RWPE2 (cell line): ENCODE measurements at regions not wholly inside any gene's neighbourhood (a gene's known extent, or its start where the extent isn't known, plus 50 kb on each side); places are given as distances from the start of the nearest gene placed in this dataset.

Source experiments
- ATAC-seq: fragments of 200-7000 bp; cut with Tn5 transposase; 3 replicates; pipeline ENCODE4 v1.9.1; 2021; ENCODE audit warnings: low read depth
- DNase-seq: peaks from one replicate; pipeline ENCODE4 v3.0.0-alpha.2; 2020; ENCODE audit warnings: low spot score
- H3K27ac ChIP-seq: fragments of 450-650 bp; 2 replicates; pipeline ENCODE4 v1.5.1; 2017; ENCODE audit warnings: mild to moderate bottlenecking; ENCODE audit not compliant: poor library complexity, severe bottlenecking
- H3K27me3 ChIP-seq: fragments of 250-450 bp; sonication (Bioruptor Pico); 2 replicates; pipeline ENCODE4 v1.5.1; 2021; ENCODE audit warnings: mild to moderate bottlenecking, moderate library complexity; ENCODE audit not compliant: insufficient read depth, poor library complexity, severe bottlenecking
- H3K36me3 ChIP-seq: fragments of 250-450 bp; sonication (Bioruptor Pico); 2 replicates; pipeline ENCODE4 v1.5.1; 2020; ENCODE audit warnings: low read depth, mild to moderate bottlenecking, moderate library complexity
- H3K4me1 ChIP-seq: fragments of 250-450 bp; sonication (Bioruptor Pico); 2 replicates; pipeline ENCODE4 v1.5.1; 2021; ENCODE audit warnings: mild to moderate bottlenecking, moderate library complexity; ENCODE audit not compliant: insufficient read depth, poor library complexity, severe bottlenecking
- H3K4me3 ChIP-seq: fragments of 250-450 bp; sonication (Bioruptor Pico); 2 replicates; pipeline ENCODE4 v1.5.1; 2021; ENCODE audit warnings: mild to moderate bottlenecking, moderate library complexity; ENCODE audit not compliant: severe bottlenecking
- H3K9me3 ChIP-seq: fragments of 250-450 bp; sonication (Bioruptor Pico); 2 replicates; pipeline ENCODE4 v1.5.1; 2021; ENCODE audit warnings: mild to moderate bottlenecking, moderate library complexity; ENCODE audit not compliant: severe bottlenecking
- TF ChIP-seq, protein P1 (sequence below): fragments of 450-650 bp; IDR thresholded peaks from one replicate; pipeline ENCODE4 v1.5.1; 2017; ENCODE audit warnings: mild to moderate bottlenecking, moderate library complexity; ENCODE audit not compliant: poor library complexity, severe bottlenecking

DNA sequence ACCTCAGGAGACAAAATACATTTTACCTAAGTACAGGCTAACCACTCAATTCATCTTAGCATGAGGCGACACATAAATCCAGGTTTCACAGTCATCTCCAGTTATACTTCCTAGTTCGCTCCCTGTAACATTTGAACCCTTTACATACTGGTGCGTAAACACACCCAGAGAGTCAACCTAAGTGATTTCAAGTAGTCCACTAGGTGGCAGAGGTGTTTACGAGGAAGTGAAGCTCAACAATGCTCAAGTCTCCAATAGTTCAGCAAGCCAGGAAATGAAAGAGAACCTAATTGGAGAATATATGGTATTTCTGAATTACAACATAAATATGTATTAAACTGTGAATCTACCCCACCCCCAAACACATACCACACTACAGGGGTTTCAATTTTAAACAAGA, 76.3 kb upstream of the ABCB5 start:
- no peak for ATAC-seq

DNA sequence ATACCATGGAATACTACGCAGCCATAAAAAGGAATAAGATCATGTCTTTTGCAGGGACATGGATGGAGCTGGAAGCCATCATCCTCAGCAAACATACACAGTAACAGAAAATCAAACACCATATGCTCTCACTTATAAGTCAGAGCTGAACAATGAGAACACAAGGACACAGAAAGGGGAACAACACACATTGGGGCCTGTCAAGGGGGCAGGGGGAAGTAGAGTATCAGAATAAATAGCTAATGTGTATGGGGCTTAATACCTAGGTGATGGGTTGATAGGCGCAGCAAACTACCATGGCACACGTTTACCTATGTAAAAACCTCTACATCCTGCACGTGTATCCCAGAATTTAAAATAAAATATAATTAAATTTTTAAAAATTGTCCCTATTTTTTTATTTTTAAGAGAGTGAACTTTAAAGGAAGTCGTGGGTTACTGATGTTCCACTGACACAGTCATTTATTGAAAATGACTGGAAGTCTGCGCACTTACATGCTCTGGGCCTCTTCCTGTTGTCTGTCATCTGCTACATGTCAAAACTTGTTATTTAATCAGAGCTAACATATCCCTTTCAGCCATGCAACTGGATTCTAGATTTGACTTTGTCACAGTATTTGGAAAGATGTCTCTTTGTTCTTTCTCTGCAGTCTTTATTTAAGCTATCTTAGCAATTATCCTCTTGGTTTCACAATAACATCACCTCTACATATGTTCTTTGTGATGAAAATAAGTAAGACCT, 73.7 kb upstream of the ABCB5 start:
- H3K27me3 ChIP-seq, result no peaks in the 10 kb centered on the region
- H3K4me3 ChIP-seq, result no peak overlapping the region
- DNase-seq, result no peak
- H3K27ac ChIP-seq, result peak overlapping the region; percentile 88
- peak; percentile 93 for ATAC-seq
- TF ChIP-seq, protein P1, sequence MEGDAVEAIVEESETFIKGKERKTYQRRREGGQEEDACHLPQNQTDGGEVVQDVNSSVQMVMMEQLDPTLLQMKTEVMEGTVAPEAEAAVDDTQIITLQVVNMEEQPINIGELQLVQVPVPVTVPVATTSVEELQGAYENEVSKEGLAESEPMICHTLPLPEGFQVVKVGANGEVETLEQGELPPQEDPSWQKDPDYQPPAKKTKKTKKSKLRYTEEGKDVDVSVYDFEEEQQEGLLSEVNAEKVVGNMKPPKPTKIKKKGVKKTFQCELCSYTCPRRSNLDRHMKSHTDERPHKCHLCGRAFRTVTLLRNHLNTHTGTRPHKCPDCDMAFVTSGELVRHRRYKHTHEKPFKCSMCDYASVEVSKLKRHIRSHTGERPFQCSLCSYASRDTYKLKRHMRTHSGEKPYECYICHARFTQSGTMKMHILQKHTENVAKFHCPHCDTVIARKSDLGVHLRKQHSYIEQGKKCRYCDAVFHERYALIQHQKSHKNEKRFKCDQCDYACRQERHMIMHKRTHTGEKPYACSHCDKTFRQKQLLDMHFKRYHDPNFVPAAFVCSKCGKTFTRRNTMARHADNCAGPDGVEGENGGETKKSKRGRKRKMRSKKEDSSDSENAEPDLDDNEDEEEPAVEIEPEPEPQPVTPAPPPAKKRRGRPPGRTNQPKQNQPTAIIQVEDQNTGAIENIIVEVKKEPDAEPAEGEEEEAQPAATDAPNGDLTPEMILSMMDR, result no peak
- peaks cover 18% of the 10 kb centered on the region for H3K4me1 ChIP-seq
- H3K36me3 ChIP-seq, result no peaks in the 10 kb centered on the region
- H3K9me3 ChIP-seq, result no peaks in the 10 kb centered on the region

More for the DNA sequence above, 76.3 kb upstream of the ABCB5 start:
- H3K4me1 ChIP-seq, result peaks cover 18% of the 10 kb centered on the region
- TF ChIP-seq, protein P1, result peak; percentile 21
- DNase-seq, result no peak
- H3K9me3 ChIP-seq, result no peaks in the 10 kb centered on the region
- H3K27ac ChIP-seq, result no peak overlapping the region
- H3K4me3 ChIP-seq, result no peak overlapping the region
- no peaks in the 10 kb centered on the region for H3K27me3 ChIP-seq
- no peaks in the 10 kb centered on the region for H3K36me3 ChIP-seq

DNA sequence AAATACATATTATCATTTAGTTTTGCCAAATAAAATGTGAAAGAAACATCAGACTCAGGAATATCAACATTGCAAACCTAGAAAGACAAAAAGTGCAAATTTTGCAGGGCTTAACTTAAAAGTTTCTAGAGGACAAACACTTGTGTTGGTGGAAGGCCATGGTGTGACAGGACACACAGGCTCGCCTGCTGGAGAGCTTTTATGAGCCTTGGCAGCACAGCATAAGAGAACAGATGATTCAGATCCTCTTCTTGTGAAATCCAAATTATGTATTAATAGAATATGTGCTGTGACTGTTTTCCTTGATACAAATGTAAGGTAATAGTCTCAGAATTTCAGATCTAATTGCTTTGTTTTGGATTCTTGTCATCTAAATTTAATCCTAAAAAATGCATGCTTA, 72.9 kb upstream of the ABCB5 start:
- TF ChIP-seq, protein P1, result no peak
- ATAC-seq, result peak; percentile 94
- no peak overlapping the region for H3K4me3 ChIP-seq

DNA sequence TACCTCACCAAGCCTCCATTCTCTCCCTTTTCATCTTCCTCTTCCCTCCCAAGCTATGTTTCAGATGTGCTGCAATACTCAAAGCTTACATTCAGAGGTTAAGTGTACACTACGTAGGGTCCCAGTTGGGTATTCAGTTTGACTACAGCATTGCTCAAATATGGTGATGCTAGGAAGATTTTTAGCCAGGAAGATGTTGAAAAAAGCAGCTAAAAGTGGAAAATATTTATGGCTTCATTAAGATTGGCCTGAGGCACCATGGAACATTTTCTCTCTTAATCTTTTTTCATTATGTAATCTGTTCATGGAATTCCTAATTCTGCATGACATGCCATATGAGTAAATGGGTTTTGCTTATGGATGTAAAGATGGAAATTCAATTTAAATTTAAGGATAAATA, 72.0 kb upstream of the ABCB5 start:
- DNase-seq (no peak), ATAC-seq (no peak)

More for the DNA sequence above, 72.9 kb upstream of the ABCB5 start:
- Histone ChIP-seq H3K27me3 (no peaks in the 10 kb centered on the region), H3K9me3 (no peaks in the 10 kb centered on the region), H3K36me3 (no peaks in the 10 kb centered on the region), H3K4me1 (peaks cover 18% of the 10 kb centered on the region), H3K27ac (peak overlapping the region; percentile 88)
- DNase-seq, result no peak

More for the DNA sequence above, 72.0 kb upstream of the ABCB5 start:
- Histone ChIP-seq H3K4me3 (no peak overlapping the region), H3K9me3 (no peaks in the 10 kb centered on the region), H3K4me1 (peaks cover 18% of the 10 kb centered on the region), H3K27me3 (no peaks in the 10 kb centered on the region), H3K36me3 (no peaks in the 10 kb centered on the region), H3K27ac (peak overlapping the region; percentile 88)
- TF ChIP-seq, protein P1, result no peak
